ENCODE measurements at regions not wholly inside any gene's neighbourhood (a gene's known extent, or its start where the extent isn't known, plus 50 kb on each side); places are given as distances from the start of the nearest gene placed in this dataset.
"Not testable (repeated sequence)": the region's sequence is repeated elsewhere in the genome, so short reads cannot be mapped to it uniquely, and the experiment has no call there.

DNA sequence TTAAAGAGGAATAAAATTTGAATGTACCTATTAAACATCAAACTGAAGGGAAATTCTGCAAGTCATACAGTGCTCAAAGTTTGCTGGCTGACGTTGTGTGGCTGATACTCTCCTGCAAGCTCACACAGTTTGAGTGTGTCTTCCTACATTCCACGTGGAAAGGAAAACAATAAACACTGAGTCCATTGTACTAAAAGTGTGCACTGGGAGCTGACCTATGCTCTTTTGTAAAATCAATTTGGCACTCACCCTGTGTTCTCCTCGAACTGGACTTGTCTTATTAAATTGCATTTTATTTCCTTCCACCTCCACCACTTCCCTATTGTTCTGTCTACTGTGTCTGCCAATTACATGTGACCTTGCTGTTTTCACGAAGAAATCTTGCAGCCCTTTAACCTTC is 458.0 kb downstream of the CPS1 start:
- no peak for DNase-seq (ENCODE audit: low read depth in 2 of 2)
- Histone ChIP-seq H3K27me3 (ENCODE audit: control insufficient read depth, insufficient read depth, low read length) (no peaks in the 10 kb centered on the region), H3K36me3 (ENCODE audit: control insufficient read depth, insufficient read depth, low read length) (no peaks in the 10 kb centered on the region), H2AFZ (ENCODE audit: low read length) (no peak overlapping the region), H3K79me2 (ENCODE audit: control insufficient read depth, insufficient read depth, low read length) (no peaks in the 10 kb centered on the region), H3K4me1 (ENCODE audit: control insufficient read depth, extremely low read depth, insufficient read depth, low read length) (no peaks in the 10 kb centered on the region), H4K20me1 (ENCODE audit: control insufficient read depth, extremely low read depth, insufficient read depth, low read length) (no peaks in the 10 kb centered on the region), H3K27ac (ENCODE audit: insufficient read depth, low read length) (no peak overlapping the region), H3K4me2 (ENCODE audit: extremely low read depth, insufficient read depth, low read length) (no peak overlapping the region), H3K9ac (ENCODE audit: insufficient read depth, low read length) (no peak overlapping the region), H3K4me3 (replicated peaks in 1 of 4; ENCODE audit: control extremely low read depth in 1 of 4, insufficient read depth in 1 of 4, low read depth in 3 of 4, low read length in 4 of 4) (no peak overlapping the region), H3K9me3 (ENCODE audit: control insufficient read depth, insufficient read depth, low read depth, low read length) (no peaks in the 10 kb centered on the region)
- TF ChIP-seq EZH2 (IDR thresholded peaks at IDR 0.05; ENCODE audit: low read length, missing control alignments): no peak
- no peak for TF ChIP-seq CTCF (conservative IDR thresholded peaks at IDR 0.05 in 1 of 2, IDR thresholded peaks at IDR 0.05 in 1 of 2; ENCODE audit: low read depth in 1 of 2, low read length in 2 of 2)

DNA sequence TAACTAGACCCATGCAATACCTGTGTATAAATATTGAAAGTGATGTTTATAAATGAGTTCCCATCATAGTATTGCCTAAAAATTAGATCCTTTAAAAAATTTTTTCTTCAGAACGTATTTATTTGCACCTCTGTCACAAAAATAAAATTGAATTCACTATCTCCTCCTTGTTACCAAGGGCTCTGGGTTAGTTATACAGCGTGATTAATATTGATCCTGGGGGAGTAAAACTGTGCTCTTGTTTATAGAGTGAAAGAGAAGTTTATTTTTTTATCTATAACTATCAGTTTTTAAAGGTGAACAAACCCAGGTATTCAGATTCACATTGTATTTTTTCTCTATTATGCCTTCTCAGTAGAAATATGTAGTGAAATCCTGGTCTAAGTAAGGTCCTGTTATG is 458.5 kb downstream of the CPS1 start:
- H3K36me3 ChIP-seq (ENCODE audit: control insufficient read depth, insufficient read depth, low read length): no peaks in the 10 kb centered on the region
- H3K27me3 ChIP-seq (ENCODE audit: control insufficient read depth, insufficient read depth, low read length): no peaks in the 10 kb centered on the region
- H2AFZ ChIP-seq (ENCODE audit: low read length): no peak overlapping the region
- H3K4me2 ChIP-seq (ENCODE audit: extremely low read depth, insufficient read depth, low read length): no peak overlapping the region
- H4K20me1 ChIP-seq (ENCODE audit: control insufficient read depth, extremely low read depth, insufficient read depth, low read length): no peaks in the 10 kb centered on the region
- H3K4me3 ChIP-seq (replicated peaks in 1 of 4; ENCODE audit: control extremely low read depth in 1 of 4, insufficient read depth in 1 of 4, low read depth in 3 of 4, low read length in 4 of 4): no peak overlapping the region
- no peak for TF ChIP-seq EZH2 (IDR thresholded peaks at IDR 0.05; ENCODE audit: low read length, missing control alignments)
- TF ChIP-seq CTCF (conservative IDR thresholded peaks at IDR 0.05 in 1 of 2, IDR thresholded peaks at IDR 0.05 in 1 of 2; ENCODE audit: low read depth in 1 of 2, low read length in 2 of 2): no peak
- H3K4me1 ChIP-seq (ENCODE audit: control insufficient read depth, extremely low read depth, insufficient read depth, low read length): no peaks in the 10 kb centered on the region
- H3K9me3 ChIP-seq (ENCODE audit: control insufficient read depth, insufficient read depth, low read depth, low read length): no peaks in the 10 kb centered on the region
- no peak overlapping the region for H3K9ac ChIP-seq (ENCODE audit: insufficient read depth, low read length)
- no peak overlapping the region for H3K27ac ChIP-seq (ENCODE audit: insufficient read depth, low read length)
- no peak for DNase-seq (ENCODE audit: low read depth in 2 of 2)
- no peaks in the 10 kb centered on the region for H3K79me2 ChIP-seq (ENCODE audit: control insufficient read depth, insufficient read depth, low read length)

DNA sequence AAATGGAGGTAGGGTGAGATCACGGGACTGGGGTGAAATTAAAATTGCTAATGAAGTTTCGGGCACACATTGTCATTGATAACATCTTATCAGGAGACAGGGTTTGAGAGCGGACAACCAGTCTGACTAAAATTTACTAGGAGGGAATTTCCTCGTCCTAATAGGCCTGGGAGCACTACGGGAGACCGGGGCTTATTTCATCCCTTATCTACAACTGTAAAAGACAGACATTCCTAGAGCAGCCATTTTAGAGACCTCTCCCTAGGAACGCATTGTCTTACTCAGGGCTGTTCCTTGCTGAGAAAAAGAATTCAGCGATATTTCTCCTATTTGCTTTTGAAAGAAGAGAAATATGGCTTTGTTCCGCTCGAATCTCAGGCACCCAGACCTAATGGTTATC is 468.7 kb downstream of the CPS1 start:
- DNase-seq (ENCODE audit: low read depth in 2 of 2); H3K27me3 ChIP-seq (ENCODE audit: control insufficient read depth, insufficient read depth, low read length); H2AFZ ChIP-seq (ENCODE audit: low read length); H3K27ac ChIP-seq (ENCODE audit: insufficient read depth, low read length); H4K20me1 ChIP-seq (ENCODE audit: control insufficient read depth, extremely low read depth, insufficient read depth, low read length); H3K4me2 ChIP-seq (ENCODE audit: extremely low read depth, insufficient read depth, low read length); H3K9me3 ChIP-seq (ENCODE audit: control insufficient read depth, insufficient read depth, low read depth, low read length); H3K9ac ChIP-seq (ENCODE audit: insufficient read depth, low read length); H3K4me3 ChIP-seq (replicated peaks in 1 of 4; ENCODE audit: control extremely low read depth in 1 of 4, insufficient read depth in 1 of 4, low read depth in 3 of 4, low read length in 4 of 4); H3K36me3 ChIP-seq (ENCODE audit: control insufficient read depth, insufficient read depth, low read length); H3K4me1 ChIP-seq (ENCODE audit: control insufficient read depth, extremely low read depth, insufficient read depth, low read length); H3K79me2 ChIP-seq (ENCODE audit: control insufficient read depth, insufficient read depth, low read length): not testable (repeated sequence)

- Histone ChIP-seq H3K9ac (ENCODE audit: insufficient read depth, low read length) (no peak overlapping the region), H3K79me2 (ENCODE audit: control insufficient read depth, insufficient read depth, low read length) (no peaks in the 10 kb centered on the region), H3K4me3 (replicated peaks in 1 of 4; ENCODE audit: control extremely low read depth in 1 of 4, insufficient read depth in 1 of 4, low read depth in 3 of 4, low read length in 4 of 4) (no peak overlapping the region), H3K4me2 (ENCODE audit: extremely low read depth, insufficient read depth, low read length) (no peak overlapping the region), H3K27ac (ENCODE audit: insufficient read depth, low read length) (no peak overlapping the region), H3K4me1 (ENCODE audit: control insufficient read depth, extremely low read depth, insufficient read depth, low read length) (no peaks in the 10 kb centered on the region), H2AFZ (ENCODE audit: low read length) (no peak overlapping the region), H4K20me1 (ENCODE audit: control insufficient read depth, extremely low read depth, insufficient read depth, low read length) (no peaks in the 10 kb centered on the region), H3K9me3 (ENCODE audit: control insufficient read depth, insufficient read depth, low read depth, low read length) (no peaks in the 10 kb centered on the region), H3K36me3 (ENCODE audit: control insufficient read depth, insufficient read depth, low read length) (no peaks in the 10 kb centered on the region), H3K27me3 (ENCODE audit: control insufficient read depth, insufficient read depth, low read length) (no peaks in the 10 kb centered on the region)
- no peak for DNase-seq (ENCODE audit: low read depth in 2 of 2)
- TF ChIP-seq EZH2 (IDR thresholded peaks at IDR 0.05; ENCODE audit: low read length, missing control alignments): no peak
- no peak for TF ChIP-seq CTCF (conservative IDR thresholded peaks at IDR 0.05 in 1 of 2, IDR thresholded peaks at IDR 0.05 in 1 of 2; ENCODE audit: low read depth in 1 of 2, low read length in 2 of 2)
Measured at GRCh38 chr2:211026109-211026508, 469.7 kb downstream of the CPS1 start.
